HG02571 (cell line): ENCODE measurements at regions not wholly inside any gene's neighbourhood (a gene's known extent, or its start where the extent isn't known, plus 50 kb on each side); places are given as distances from the start of the nearest gene placed in this dataset.
"Not testable (repeated sequence)": the region's sequence is repeated elsewhere in the genome, so short reads cannot be mapped to it uniquely, and the experiment has no call there.

Experiments used
- ATAC-seq: cut with Tn5 transposase; IDR thresholded peaks from one replicate; pipeline ENCODE4 v1.9.1; 2021; ENCODE audit warnings: mild to moderate bottlenecking, moderate library complexity; ENCODE audit not compliant: unreplicated experiment

- ATAC-seq, result no peak
Observed at GRCh38 chr9:110114086-110114858, 93.7 kb downstream of the C9orf152 start.

- no peak for ATAC-seq
Observed at GRCh38 chr9:110114859-110115201, 93.1 kb downstream of the C9orf152 start.

- no peak for ATAC-seq
Observed at GRCh38 chr9:110115341-110115820, 92.6 kb downstream of the C9orf152 start.

- no peak for ATAC-seq
Observed at GRCh38 chr9:110115826-110116542, 92.0 kb downstream of the C9orf152 start.

- no peak for ATAC-seq
Observed at GRCh38 chr9:110116543-110116885, 91.4 kb downstream of the C9orf152 start.

DNA sequence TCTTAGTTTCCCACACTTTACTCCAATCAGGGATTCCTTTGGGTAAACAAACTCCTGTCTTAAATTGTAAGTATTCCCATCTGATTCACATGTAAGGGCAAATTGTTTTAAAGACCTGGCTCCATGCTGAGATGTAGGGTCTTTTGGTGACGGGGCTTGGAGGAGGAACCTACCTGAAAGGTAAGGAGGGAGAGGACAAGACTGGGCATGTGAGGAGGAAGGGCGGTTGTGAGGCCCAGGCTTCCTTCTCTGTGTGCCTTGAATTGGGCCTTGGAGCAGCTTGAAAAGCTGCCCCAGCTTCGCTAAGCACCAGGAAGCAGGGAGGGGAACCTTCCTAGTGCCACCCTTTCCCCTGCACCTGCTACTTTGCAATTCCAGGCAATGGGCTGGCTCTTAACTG lies 86.8 kb downstream of the C9orf152 start:
- no peak for ATAC-seq

DNA sequence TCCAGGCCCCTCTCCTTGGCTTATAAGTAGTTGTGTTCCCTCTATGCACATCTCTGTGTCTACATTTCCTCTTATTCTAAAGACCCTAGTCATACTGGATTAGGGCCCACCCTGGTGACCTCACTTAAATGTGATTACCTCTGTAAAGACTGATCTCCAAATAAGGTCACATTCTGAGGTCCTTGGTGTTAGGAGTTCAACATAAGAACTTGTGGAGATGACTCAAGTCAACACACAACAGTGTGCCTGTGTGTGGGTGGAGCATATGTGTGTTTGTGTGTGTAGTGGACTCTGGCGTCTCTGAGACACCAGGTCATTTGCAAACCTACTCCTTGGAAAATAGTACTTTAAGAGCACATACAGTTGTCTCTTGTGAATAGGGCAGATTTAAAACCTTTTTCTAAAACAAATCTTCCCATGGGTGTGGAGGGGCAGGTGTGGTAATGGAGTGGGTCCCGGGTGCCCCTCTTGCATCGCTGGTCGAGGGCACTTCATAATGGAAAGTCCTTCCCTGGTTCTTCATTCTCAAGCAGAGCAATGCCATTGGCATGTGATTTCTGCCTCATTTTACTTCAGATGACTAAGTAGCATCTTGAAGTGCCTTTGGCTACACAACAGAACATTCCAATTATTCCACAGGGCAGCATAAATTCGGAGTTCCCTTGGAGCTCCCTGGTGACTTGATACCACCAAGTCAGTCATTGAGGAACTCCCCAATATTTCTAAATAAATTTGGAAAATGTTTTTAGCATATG lies 84.4 kb downstream of the C9orf152 start:
- no peak for ATAC-seq

GRCh38 chr9:110124439-110124838 lies 83.5 kb downstream of the C9orf152 start:
- ATAC-seq, result no peak

- no peak for ATAC-seq
Observed at GRCh38 chr9:110125207-110125751, 82.7 kb downstream of the C9orf152 start.

GRCh38 chr9:110125763-110126351 lies 82.1 kb downstream of the C9orf152 start:
- ATAC-seq, result no peak

GRCh38 chr9:110126499-110126941 lies 81.4 kb downstream of the C9orf152 start:
- ATAC-seq, result no peak

- ATAC-seq, result no peak
Observed at GRCh38 chr9:110126986-110127864, 80.7 kb downstream of the C9orf152 start.

GRCh38 chr9:110128664-110129329 lies 79.2 kb downstream of the C9orf152 start:
- ATAC-seq, result peak; percentile 77

GRCh38 chr9:110129425-110129824 lies 78.5 kb downstream of the C9orf152 start:
- peak; percentile 11 for ATAC-seq

- ATAC-seq, result no peak
Observed at GRCh38 chr9:110130211-110130610, 77.7 kb downstream of the C9orf152 start.

- no peak for ATAC-seq
Observed at GRCh38 chr9:110130791-110131416, 77.1 kb downstream of the C9orf152 start.

DNA sequence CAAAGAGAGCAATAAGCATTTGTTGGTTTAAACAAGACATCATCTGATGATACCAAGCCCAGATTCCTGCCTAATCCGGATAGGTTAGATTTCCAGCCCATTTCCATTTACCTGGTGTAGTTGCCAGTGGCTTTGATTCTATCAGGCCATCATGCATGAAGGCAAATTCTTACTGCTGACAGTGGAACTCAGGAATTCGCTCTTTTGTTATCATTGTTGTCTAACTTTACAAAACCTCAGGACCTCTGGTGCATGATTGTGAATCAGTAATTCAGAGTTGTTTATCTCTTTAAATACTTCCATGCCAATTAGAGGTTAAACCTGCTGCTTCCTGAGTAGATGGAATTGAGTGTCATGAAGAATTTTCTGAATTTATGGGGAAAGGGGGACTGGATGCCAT lies 76.5 kb downstream of the C9orf152 start:
- no peak for ATAC-seq

GRCh38 chr9:110132531-110132930 lies 75.4 kb downstream of the C9orf152 start:
- ATAC-seq, result not testable (repeated sequence)

- ATAC-seq, result no peak
Observed at GRCh38 chr9:110133059-110133458, 74.9 kb downstream of the C9orf152 start.
